ENCODE measurements at regions not wholly inside any gene's neighbourhood (a gene's known extent, or its start where the extent isn't known, plus 50 kb on each side); places are given as distances from the start of the nearest gene placed in this dataset.
"Not testable (repeated sequence)": the region's sequence is repeated elsewhere in the genome, so short reads cannot be mapped to it uniquely, and the experiment has no call there.

DNA sequence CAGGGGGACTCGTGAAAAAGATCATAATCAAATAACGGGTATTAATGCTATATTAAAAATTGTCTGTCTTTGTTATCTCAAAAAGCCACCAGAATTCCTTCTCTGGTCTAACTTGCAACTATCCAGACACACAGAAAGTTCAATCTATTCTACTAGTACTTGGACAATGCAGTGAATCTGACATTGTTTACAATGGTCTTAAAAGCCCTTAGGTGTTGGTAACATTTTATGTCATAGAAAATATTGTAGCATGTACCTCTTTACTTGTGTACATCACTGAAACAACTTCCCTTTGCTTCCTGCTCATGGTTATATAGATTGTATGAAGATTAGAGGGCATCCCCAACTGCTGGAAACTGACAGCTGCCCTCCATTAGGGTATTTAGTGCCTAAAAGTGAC is 71.1 kb upstream of the PPP3CA start:
- DNase-seq (ENCODE audit: low read depth in 2 of 2), result no peak

DNA sequence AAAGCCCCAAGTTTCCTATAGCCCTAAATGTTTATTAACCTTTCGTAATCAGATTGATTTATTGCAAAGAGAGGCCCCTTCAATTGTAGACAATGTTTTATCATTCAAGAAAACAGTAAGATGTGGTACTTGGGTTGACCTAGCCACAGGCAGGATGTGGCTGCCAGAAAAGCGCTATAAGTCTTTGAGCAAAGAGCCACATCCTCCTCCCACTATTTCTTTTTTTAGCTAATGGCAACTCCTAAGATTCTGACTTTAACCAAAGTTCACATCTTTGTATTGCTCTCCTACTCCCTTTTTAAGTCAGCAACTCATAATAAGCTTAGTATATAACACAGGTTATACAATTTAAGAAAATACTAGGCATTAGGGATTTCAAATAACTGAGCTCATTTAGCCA is 70.7 kb upstream of the PPP3CA start:
- peak in 1 of 2 donors; percentile 23 for DNase-seq (ENCODE audit: low read depth in 2 of 2)

DNA sequence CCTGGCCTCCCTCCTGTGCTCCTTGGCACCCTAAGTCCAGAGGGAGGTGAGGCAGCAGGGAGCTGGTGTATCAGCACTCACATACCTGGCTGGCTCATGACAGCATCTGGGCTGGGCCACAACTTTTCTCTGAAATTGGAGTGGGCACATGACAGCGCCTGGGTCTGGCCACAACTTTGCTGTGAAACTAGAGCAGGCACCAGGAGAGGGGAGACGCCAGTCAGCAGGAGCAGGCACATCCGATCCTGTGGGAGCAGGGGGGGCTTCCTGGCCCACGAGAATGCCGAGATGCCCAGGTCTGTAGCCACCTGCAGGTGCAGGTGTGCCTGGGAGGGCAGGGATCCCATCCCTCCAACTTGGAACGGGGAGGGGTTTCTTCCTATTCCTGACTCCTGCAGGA is 69.7 kb upstream of the PPP3CA start:
- no peak for DNase-seq (ENCODE audit: low read depth in 2 of 2)

DNA sequence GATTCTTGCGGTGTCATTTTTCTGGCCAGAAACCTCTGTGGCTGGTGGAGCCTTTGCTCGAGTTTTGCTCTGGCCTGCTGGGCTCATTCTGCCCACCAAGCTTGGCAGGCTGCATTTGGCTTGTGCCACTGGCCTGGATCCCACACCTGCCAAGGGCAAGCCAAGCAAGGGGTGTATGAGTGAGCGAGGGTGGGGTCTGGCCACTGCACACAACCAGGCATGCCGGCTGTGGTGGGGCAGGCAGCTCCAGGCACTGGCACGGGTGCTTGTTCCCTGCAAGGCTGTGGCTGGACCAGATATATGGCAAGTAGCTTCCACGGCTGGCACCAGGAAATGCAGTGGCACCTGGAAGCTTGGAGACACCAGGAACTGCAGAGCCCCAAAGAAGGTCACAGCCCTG is 68.6 kb upstream of the PPP3CA start:
- no peak for DNase-seq (ENCODE audit: low read depth in 2 of 2)

DNA sequence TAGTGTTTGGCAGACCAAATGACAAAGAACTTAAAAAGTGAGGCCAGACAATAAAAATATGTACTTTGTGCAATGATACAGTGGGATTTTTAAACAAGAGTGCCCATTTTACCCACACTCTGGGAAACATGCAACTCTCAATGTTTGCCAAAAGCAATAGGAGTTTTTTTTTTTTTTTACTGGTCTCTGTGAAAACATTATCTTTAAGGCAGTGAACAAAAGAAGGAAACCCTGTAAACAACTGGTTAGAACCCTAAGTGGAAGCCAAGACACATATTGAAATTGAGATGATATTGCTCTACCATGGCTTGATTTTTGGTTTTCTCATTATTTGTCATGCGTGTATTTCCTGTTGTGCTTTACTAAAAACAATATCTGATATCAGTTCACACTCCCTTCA is 67.2 kb upstream of the PPP3CA start:
- DNase-seq (ENCODE audit: low read depth in 2 of 2), result no peak

DNA sequence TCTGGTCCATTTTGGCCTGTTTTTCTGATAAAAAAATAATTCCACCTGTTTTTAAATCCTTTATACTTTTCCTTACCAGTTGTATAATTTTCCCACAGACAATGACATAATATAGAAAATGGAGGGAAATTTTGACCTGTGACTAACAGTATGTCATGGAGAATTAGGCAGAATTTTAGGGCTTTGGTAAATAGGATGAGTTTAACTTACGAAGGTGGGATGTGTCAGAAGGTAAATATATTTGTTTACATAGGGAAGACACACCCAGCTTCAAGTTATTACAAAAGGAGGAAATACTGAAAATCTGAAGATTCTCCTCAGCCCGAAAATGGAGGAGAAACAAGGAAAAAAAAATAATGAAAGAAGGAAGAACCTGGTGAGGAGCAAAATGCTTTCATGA is 64.6 kb upstream of the PPP3CA start:
- no peak for DNase-seq (ENCODE audit: low read depth in 2 of 2)

DNA sequence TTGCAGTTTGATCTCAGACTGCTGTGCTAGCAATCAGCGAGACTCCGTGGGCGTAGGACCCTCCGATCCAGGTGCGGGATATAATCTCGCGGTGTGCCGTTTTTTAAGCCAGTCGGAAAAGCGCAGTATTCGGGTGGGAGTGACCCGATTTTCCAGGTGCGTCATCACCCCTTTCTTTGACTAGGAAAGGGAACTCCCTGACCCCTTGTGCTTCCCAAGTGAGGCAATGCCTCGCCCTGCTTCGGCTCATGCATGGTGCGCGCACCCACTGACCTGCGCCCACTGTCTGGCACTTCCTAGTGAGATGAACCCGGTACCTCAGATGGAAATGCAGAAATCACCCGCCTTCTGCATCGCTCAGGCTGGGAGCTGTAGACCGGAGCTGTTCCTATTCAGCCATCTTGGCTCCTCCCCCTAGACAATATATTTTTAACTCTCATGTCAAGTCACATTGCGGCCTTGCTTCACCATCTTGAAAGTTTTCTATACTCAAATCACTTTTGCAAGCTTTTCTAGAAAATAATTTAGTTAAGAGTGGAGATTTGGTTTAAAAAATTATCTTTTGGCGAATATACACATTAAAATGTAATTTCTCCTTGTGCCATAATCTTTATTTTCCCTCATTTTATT is 64.1 kb upstream of the PPP3CA start:
- not testable (repeated sequence) for DNase-seq (ENCODE audit: low read depth in 2 of 2)

DNA sequence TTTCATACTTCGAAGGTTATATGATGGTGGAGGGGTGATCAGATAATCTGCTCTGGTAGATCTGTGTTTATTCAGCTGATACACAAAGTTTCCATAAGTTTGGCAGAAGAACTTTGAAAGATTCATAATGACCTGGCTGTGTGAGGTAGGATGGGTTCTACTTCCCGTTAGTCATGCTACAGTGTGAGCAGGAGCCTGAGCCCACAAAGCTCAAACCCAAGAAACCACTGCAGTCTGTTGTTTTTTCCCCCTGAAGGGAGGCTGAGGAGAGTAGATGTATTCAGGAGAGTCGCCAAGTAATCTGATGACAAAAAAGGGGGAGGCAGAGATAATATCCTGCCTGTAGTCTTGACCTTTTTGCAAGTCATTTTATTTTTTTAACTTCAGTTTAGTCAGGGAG is 52.8 kb upstream of the PPP3CA start:
- no peak for DNase-seq (ENCODE audit: low read depth in 2 of 2)

DNA sequence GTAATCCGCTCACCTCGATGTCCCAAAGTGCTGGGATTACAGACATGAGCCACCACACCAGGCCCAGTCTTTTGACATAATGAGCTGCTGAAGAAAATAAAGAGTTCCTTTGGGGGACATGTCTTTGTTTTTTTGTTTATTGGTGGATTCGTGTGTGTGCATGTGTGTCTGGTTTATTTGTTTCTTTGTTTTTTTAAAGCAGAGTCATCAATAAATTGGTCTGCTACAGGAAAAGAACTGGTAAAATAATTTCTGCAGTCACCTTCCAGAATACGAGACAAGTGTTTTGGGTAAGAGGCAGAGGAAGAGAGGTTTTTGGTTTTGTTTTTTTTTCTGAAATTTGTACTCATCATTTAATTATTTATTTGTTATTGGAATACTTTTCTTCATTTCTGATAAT is 51.5 kb upstream of the PPP3CA start:
- no peak for DNase-seq (ENCODE audit: low read depth in 2 of 2)

Data from stimulated activated CD4-positive, alpha-beta T cell treated with anti-CD3 and anti-CD28 coated beads, Interleukin-1b, Interleukin-23, amount 100 ng/mL, for 4 hours (primary cell).